ENCODE measurements at regions not wholly inside any gene's neighbourhood (a gene's known extent, or its start where the extent isn't known, plus 50 kb on each side); places are given as distances from the start of the nearest gene placed in this dataset.

DNA sequence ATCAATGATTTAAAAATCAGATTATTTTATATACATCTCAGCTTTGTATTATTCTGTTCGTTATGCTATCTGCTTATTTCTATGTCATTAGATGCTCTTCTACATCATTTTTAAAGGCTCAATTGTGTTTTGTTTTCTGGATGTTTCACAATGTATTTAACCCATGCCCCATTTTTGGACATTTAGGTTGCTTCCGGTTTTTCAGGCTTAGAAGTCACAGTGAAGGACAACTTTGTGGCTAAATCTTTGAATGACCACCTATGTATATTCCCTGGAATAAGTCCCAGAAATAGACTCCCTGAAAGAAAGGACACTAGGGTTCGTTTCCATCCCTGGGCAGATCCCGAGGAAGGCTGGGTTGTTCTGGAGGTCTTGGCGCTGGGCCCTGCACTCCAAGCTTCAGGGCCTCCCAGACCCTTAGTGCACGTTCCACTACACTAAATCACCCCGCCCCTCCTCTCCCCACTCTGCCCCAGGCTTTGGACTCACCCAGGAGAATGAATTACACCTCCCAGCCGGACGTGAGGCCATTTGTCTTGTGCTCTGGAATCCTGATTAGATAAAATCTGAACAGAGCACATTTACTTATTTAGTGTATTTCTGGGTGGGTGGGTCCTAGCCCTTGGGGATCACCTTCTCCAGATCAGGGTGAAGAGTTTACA lies 188.2 kb downstream of the ZFP36L2 start:
- TF ChIP-seq POLR2AphosphoS5 (IDR thresholded peaks at IDR 0.05; ENCODE audit: low read depth) (no peak), CTCF (IDR thresholded peaks at IDR 0.05; ENCODE audit: insufficient read depth, low read length) (no peak), SPI1 (IDR thresholded peaks at IDR 0.05; ENCODE audit: borderline replicate concordance, low read depth) (no peak)
- TF ChIP-seq, protein P1, sequence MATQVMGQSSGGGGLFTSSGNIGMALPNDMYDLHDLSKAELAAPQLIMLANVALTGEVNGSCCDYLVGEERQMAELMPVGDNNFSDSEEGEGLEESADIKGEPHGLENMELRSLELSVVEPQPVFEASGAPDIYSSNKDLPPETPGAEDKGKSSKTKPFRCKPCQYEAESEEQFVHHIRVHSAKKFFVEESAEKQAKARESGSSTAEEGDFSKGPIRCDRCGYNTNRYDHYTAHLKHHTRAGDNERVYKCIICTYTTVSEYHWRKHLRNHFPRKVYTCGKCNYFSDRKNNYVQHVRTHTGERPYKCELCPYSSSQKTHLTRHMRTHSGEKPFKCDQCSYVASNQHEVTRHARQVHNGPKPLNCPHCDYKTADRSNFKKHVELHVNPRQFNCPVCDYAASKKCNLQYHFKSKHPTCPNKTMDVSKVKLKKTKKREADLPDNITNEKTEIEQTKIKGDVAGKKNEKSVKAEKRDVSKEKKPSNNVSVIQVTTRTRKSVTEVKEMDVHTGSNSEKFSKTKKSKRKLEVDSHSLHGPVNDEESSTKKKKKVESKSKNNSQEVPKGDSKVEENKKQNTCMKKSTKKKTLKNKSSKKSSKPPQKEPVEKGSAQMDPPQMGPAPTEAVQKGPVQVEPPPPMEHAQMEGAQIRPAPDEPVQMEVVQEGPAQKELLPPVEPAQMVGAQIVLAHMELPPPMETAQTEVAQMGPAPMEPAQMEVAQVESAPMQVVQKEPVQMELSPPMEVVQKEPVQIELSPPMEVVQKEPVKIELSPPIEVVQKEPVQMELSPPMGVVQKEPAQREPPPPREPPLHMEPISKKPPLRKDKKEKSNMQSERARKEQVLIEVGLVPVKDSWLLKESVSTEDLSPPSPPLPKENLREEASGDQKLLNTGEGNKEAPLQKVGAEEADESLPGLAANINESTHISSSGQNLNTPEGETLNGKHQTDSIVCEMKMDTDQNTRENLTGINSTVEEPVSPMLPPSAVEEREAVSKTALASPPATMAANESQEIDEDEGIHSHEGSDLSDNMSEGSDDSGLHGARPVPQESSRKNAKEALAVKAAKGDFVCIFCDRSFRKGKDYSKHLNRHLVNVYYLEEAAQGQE (IDR thresholded peaks at IDR 0.05; ENCODE audit: insufficient replicate concordance, low read depth), result no peak
